GM12865 (cell line): ENCODE measurements at regions not wholly inside any gene's neighbourhood (a gene's known extent, or its start where the extent isn't known, plus 50 kb on each side); places are given as distances from the start of the nearest gene placed in this dataset.

ENCODE experiments used
- DNase-seq: peaks from one replicate; pipeline ENCODE4 v3.0.0; 2010; ENCODE audit warnings: low read depth
- H3K4me3 ChIP-seq: 2 replicates; pipeline ENCODE4 v1.5.1; 2011; ENCODE audit warnings: mild to moderate bottlenecking, low read depth, low read length, control low read depth
- CTCF ChIP-seq: IDR thresholded peaks from 2 replicates; pipeline ENCODE4 v1.5.1; 2011; ENCODE audit warnings: low read length, control low read depth, low read depth, inconsistent platforms; ENCODE audit not compliant: insufficient read depth; ENCODE audit errors: missing control alignments

- no peak overlapping the region for H3K4me3 ChIP-seq
- no peak for TF ChIP-seq CTCF
- no peak for DNase-seq
These were observed 738.4 kb downstream of the DHX35 start for GRCh38 chr20:39700528-39700927.

- H3K4me3 ChIP-seq = no peak overlapping the region
- no peak for TF ChIP-seq CTCF
- DNase-seq = no peak
These were observed 737.1 kb downstream of the DHX35 start for GRCh38 chr20:39699166-39699725.

GRCh38 chr20:39698752-39699151 lies 736.6 kb downstream of the DHX35 start:
- TF ChIP-seq CTCF = no peak
- no peak for DNase-seq
- H3K4me3 ChIP-seq = no peak overlapping the region

- TF ChIP-seq CTCF = no peak
- no peak for DNase-seq
- H3K4me3 ChIP-seq = no peak overlapping the region
These were observed 729.2 kb downstream of the DHX35 start for GRCh38 chr20:39691151-39691862.

DNA sequence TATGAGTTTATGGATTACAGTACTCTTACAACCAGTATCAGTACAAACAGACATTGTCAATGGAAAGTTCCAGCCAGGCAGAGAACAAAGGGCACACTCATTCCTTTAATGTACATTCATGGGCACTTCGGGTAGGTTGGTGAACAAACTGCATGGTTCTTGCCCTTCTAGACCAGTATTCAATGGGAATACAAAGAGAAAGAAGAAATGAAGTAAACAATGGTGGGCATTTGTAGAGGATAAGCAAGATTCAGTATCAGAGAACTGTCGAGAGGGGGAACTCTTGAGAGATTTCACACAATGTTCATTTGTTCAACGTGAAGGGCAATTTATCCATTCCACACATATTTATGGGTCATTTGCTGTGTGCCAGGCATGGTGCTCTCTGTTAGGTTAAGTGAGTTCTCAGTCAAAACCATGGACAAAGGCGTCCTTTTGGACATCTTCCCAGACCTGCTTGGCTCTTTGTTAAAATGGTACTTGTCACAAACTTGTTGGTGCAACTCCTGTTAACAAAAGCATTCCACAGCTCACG lies 714.8 kb downstream of the DHX35 start:
- peak; percentile 33 for TF ChIP-seq CTCF
- DNase-seq = peak; percentile 2
- H3K4me3 ChIP-seq = no peak overlapping the region

- TF ChIP-seq CTCF = no peak
- no peak overlapping the region for H3K4me3 ChIP-seq
- DNase-seq = no peak
These were observed 714.1 kb downstream of the DHX35 start for GRCh38 chr20:39676241-39676640.

- no peak for TF ChIP-seq CTCF
- H3K4me3 ChIP-seq = no peak overlapping the region
- DNase-seq = no peak
These were observed 712.7 kb downstream of the DHX35 start for GRCh38 chr20:39674842-39675241.
